NCI-H226 (cell line): ENCODE measurements at regions not wholly inside any gene's neighbourhood (a gene's known extent, or its start where the extent isn't known, plus 50 kb on each side); places are given as distances from the start of the nearest gene placed in this dataset.

Experiments used
- DNase-seq: peaks from one replicate; pipeline ENCODE4 v3.0.0-alpha.2; 2015

GRCh38 chr3:7793786-7794185, 707.8 kb upstream of the LMCD1 start:
- no peak for DNase-seq

- DNase-seq: no peak
These were observed 703.3 kb upstream of the LMCD1 start for GRCh38 chr3:7798276-7798675.

GRCh38 chr3:7800006-7800780, 701.4 kb upstream of the LMCD1 start:
- DNase-seq: no peak

GRCh38 chr3:7812490-7812889, 689.1 kb upstream of the LMCD1 start:
- no peak for DNase-seq

GRCh38 chr3:7813365-7813764, 688.3 kb upstream of the LMCD1 start:
- DNase-seq: no peak

- no peak for DNase-seq
These were observed 684.4 kb upstream of the LMCD1 start for GRCh38 chr3:7817239-7817638.

GRCh38 chr3:7820969-7821368, 680.7 kb upstream of the LMCD1 start:
- no peak for DNase-seq

GRCh38 chr3:7821858-7822257, 679.8 kb upstream of the LMCD1 start:
- no peak for DNase-seq

- no peak for DNase-seq
These were observed 660.2 kb upstream of the LMCD1 start for GRCh38 chr3:7841451-7841850.

- DNase-seq: no peak
These were observed 658.2 kb upstream of the LMCD1 start for GRCh38 chr3:7843441-7843840.

GRCh38 chr3:7847021-7847420, 654.6 kb upstream of the LMCD1 start:
- DNase-seq: no peak

GRCh38 chr3:7847521-7847920, 654.1 kb upstream of the LMCD1 start:
- no peak for DNase-seq

- no peak for DNase-seq
These were observed 647.4 kb upstream of the LMCD1 start for GRCh38 chr3:7854266-7854665.

GRCh38 chr3:7854721-7855120, 646.9 kb upstream of the LMCD1 start:
- no peak for DNase-seq

- no peak for DNase-seq
These were observed 636.0 kb upstream of the LMCD1 start for GRCh38 chr3:7865611-7866010.

- no peak for DNase-seq
These were observed 634.0 kb upstream of the LMCD1 start for GRCh38 chr3:7867587-7867986.

GRCh38 chr3:7871003-7871560, 630.5 kb upstream of the LMCD1 start:
- no peak for DNase-seq

- peak; percentile 68 for DNase-seq
These were observed 627.5 kb upstream of the LMCD1 start for GRCh38 chr3:7874116-7874515.

GRCh38 chr3:7875925-7876324, 625.7 kb upstream of the LMCD1 start:
- peak; percentile 76 for DNase-seq

- peak; percentile 77 for DNase-seq
These were observed 624.8 kb upstream of the LMCD1 start for GRCh38 chr3:7876741-7877297.

- DNase-seq: no peak
These were observed 624.3 kb upstream of the LMCD1 start for GRCh38 chr3:7877312-7877711.

- DNase-seq: no peak
These were observed 622.1 kb upstream of the LMCD1 start for GRCh38 chr3:7879572-7879971.

GRCh38 chr3:7881946-7882345, 619.7 kb upstream of the LMCD1 start:
- no peak for DNase-seq

GRCh38 chr3:7897655-7898054, 604.0 kb upstream of the LMCD1 start:
- DNase-seq: no peak

- DNase-seq: no peak
These were observed 588.3 kb upstream of the LMCD1 start for GRCh38 chr3:7913283-7913682.
